T-helper 1 cell treated with Interleukin-12 subunit alpha and Interleukin-12 subunit beta and Interleukin-4 antibody, amounts not matched to agents 30 ng/mL and 1 ng/mL, for 36 hours (primary cell): ENCODE measurements at regions not wholly inside any gene's neighbourhood (a gene's known extent, or its start where the extent isn't known, plus 50 kb on each side); places are given as distances from the start of the nearest gene placed in this dataset.

Experiments used
- intact Hi-C: fragments of 100-400 bp; cut with micrococcal nuclease; formaldehyde crosslinking; loops from one replicate; pipeline ENCODE4 v1.15.1; 2024

DNA sequence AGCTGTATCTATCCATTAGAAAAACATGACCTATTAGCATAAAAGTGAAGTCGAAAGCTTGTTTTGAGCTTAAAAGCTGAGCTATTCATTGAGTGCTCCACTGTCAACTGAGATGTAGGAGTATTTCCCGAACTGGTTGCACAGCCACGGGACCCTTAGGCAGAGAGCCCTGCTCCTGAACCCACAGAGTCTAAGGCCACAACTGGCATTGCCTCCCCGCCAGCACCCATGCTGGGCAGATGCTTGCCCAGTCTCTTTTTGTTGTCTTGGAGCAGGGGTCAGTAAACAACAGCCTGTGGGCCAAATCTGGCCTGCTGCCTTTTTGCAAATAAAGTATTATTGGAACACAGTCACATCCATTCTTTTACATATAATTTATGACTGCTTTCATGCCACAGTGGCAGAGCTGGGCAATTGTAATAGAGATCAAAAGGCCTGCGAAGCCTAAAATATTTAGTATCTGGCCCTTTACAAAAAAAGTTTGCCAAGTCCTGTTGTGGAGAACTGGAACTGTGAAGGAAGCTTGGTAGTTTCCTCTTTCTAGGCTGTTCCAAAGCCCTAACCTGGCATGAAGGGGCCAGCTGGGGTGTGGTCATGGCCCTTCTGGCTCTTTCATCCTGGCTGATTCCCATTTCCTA, 58.4 kb upstream of the WAPL start:
- intact Hi-C loops, result loop anchor here (10.0 kb wide), 1 partner anchor 475 kb away; no protein-coding TSS in a partner anchor

DNA sequence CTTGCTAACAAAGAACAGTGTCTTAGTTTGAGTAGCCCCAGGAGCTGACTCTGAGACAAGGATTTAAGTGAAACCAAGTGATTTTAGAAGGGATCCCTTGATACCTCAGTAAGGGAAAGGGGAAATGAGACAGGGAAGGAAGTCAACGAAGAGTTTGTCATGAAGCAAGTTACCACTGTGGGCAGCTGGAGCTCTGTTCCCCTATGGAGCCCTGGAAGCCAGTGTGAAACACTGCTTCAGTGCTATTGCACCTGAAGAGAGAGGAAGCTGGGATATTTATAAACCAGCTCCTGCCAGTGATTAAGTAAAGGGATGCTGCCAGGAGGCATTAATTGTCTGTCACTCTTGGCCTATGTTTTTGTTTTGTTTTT, 58.9 kb upstream of the WAPL start:
- intact Hi-C loops, result loop anchor here (10.0 kb wide), 1 partner anchor 476 kb away; no protein-coding TSS in a partner anchor

DNA sequence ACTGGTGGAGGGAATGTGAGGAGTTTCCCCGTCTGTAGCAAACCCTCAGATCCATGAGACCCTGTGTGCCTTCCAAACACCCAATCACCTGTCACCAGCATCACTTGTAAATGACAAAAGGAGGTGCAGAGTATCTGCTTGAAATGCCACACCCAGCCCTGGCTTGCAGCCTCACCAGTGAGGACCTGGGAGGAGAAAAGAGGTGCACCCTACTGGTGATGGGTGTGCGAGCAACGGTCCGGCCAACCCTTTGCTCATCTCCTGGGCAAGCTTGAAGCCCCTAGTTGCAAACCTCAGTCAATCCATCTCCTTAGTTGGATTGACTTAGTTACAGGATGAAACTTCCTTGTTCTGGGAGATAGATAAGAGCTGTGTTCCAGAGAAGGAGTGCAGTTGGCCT, 62.4 kb upstream of the WAPL start:
- intact Hi-C loops, result loop anchor here (10.0 kb wide), 1 partner anchor 479 kb away; no protein-coding TSS in a partner anchor

DNA sequence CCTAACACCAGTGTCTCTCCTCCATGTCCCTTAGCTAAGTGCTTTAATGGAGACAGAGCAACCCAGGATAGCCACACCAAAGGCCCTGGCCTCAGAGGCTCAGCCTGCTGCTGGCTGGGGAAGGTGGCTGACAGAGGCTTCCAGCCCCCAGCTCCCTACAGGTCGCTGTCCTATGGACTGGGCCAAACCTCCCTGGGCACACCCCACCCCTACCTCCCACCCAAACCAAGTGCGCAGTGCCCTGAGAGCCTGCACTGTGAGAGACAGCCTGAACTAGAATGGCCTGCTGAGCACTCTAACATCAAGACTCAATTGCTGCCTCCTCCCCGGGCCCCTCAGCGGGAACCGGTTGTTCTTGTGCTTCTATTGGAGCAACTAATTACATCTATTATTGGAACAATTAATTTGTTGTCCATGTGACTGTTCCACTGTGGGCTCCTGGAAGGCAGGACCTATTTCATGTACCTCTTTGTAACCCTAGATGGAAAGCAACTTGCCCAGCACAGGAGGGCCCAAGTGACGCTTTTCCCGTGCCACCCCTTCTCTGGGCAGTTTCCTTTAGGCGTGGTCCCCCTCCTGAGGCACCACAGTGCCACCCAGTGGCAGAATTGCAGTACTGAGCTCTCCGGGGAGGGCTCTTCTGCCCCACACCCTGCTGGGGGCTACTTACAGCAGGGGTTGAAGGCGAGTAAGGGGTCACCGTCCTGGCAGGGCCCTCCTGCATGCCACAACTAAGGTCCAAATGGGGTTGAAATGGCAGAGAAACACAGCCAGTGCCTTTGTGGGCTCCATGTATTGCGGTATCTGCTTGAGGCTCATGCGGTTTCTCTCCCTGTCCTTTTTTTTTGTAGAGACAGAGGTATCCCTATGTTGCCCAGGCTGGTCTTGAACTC, 63.7 kb upstream of the WAPL start:
- intact Hi-C loops, result loop anchor here (1.0 to 10.0 kb wide), 3 partner anchors 63 to 480 kb away; no protein-coding TSS in a partner anchor

DNA sequence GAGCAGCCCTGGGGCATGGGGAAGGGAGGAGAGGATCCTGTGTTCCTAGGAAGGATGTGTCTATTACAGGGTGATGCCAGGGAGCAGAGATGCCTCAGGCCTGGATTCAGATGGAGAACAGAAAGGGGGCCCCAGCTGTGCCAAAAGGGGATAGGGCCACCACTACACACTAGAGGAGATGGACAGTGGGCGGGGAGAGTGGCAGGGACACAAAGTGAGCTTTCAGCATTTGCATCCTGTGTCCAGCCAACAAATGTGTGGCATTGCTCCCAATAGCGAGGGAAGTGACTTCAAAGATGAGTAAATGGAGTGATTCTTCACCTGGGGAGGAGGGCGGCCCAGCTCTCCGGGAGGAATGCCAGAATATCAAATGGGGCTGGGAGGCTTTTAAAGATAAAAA, 64.9 kb upstream of the WAPL start:
- intact Hi-C loops, result loop anchor here (10.0 kb wide), 1 partner anchor 482 kb away; no protein-coding TSS in a partner anchor

DNA sequence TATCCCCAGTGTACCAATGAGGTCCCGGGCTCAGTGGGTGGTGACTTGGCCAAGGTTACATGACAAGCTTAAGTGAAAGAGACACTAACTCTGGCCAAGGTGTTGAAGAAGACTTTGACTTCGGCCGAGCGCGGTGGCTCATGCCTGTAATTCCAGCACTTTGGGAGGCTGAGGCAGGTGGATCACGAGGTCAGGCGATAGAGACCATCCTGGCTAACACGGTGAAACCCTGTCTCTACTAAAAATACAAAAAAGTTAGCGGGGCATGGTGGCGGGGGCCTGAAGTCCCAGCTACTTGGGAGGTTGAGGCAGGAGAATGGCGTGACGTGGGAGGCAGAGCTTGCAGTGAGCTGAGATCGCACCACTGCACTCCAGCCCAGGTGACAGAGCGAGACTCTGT, 65.6 kb upstream of the OPN4 start:
- intact Hi-C loops, result loop anchor here (10.0 kb wide), 1 partner anchor 484 kb away; no protein-coding TSS in a partner anchor

DNA sequence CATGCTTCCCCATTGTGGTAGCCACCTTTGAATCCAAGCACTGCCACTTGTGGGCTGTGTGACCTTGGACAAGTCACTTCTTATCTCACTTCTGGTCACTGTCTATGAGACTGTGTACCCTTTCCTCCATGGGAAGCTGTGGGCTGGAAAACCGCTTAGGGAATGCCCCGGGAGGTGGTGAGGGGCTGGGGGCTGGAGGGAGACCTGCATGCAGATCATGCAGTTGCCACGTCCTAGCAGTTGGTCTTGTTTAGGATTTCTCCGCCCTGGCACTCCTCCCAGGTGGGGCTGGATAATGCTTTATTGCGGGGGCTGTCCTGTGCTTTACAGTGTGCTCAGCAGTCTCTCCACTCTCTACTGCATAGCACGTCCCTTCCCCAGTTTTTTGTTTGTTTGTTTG, 62.9 kb upstream of the OPN4 start:
- intact Hi-C loops, result no loop called here

DNA sequence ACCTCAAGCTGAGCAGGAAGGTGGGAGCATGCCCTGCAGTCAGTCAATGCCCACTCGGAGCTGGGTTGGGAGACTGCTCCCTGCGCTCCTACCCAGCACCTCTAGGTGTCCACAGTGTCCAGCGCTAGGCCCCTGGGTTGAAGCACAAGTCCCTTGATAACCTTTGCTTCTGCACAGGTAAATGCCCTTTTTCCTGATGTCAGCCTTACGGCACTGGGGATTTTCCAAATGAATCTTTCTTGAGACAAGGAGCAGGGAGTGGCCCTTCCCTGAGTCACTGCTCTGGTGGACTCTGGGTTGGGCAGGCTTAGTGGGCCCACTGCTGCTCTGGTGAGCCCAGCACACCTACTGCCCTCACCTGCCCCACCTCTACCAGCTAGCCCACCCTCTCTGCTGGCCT, 61.9 kb upstream of the OPN4 start:
- intact Hi-C loops, result no loop called here

DNA sequence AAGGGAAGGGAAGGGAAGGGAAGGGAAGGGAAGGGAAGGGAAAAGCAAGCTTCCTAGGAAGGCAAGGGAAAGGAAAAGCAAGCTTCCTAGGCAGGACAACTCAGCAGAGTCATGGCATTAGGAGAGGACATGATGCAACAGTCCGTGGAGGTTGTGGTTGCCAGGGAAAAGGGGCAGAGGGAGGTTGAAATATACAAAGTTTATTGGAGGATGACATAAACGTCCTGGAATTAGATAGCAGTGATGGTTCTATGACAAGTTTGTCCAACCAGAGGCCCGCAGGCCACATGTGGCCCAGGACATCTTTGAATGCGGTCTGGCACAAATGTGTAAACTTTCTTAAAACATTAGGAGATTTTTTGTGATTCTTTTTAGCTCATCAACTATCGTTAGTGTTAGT, 59.8 kb upstream of the OPN4 start:
- intact Hi-C loops, result no loop called here

DNA sequence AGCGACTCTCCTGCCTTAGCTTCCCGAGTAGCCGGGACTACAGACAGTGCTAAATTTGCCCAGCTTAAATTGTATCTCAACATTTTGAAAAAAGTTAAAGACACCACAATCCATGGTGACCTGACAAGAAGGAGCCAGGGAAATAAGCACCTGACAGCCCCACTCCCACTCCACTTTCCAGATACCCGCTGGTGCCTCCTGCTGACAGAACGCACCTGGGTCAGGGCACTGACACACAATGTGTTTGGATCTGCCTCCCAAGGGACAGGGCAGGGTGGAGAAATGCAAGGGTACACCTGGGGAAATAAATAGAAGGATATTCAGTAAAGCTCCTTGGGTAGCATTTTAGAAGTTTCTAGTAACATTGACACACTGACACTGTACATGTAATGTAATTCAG, 58.9 kb upstream of the OPN4 start:
- intact Hi-C loops, result no loop called here

DNA sequence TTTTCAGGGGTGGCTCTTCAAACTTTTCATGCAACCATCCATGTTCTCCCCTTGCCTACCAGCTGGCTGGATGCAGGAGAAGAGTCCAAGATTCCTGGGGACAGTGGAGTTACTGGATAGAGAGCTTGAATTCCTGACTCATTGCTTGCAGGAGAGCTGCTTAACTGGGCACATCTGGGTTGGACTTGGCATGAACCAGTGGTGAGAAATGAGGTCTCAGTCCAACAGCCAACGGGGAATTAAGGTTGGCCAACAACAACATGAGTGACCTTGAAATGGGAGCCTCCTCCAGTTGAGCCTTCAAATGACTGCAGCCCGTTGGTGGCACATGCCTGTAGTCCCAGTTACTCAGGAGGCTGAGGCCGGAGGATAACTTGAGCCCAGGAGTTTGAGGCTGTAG, 58.1 kb upstream of the OPN4 start:
- intact Hi-C loops, result no loop called here

DNA sequence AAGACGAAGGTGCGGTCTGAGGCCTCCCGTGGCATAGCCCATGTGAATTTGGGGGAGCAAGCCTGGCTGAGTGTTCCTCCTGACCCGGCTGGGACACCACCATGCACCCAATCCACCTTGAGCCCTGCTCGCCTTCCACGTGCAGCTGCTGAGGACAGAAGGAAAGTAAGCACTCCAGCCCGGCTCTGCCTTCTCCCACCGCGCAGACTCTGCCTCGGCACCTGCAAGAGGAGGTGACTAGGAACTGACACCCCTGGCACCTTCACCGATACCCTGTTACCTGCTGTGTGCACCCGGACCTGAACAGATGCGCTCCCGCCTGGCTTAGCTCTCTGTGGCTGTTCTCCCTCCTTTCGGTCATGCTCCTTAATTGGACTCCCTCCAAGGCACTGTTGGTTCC, 57.0 kb upstream of the OPN4 start:
- intact Hi-C loops, result no loop called here

DNA sequence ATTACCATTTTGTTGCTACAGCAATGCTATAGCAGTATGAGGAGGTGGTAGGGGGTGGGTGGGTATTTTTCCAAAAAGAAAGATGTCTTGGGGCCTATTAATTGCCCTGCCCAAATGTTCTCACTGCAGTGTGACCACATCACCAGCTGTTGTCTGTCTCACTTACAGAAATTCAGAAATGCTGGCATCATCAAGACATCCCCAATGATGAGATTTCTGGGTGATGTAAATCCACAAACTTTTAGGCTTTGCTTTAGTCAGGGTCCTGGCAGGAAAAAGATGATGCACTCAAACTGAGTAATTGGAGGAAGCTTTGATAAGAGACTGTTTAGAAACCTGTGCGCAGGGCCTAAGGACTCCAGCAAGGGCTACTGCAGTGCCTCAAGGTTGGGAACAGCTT, 56.2 kb upstream of the OPN4 start:
- intact Hi-C loops, result no loop called here

DNA sequence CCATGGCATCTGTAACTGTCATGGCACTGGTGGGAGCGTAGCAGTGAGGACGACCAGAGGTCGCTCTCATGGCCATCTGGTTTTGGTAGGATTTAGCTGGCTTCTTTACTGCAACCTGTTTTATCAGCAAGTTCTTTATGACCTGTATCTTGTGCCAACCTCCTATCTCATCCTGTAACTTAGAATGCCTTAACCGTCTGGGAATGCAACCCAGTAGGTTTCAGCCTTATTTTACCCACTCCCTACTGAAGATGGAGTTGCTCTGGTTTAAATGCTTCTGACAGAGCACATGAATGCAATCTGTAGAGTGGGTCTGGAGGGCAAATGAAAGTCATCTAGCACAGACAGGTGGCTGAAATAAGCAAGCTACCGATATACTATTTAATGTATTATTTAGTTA, 55.3 kb upstream of the OPN4 start:
- intact Hi-C loops, result no loop called here

DNA sequence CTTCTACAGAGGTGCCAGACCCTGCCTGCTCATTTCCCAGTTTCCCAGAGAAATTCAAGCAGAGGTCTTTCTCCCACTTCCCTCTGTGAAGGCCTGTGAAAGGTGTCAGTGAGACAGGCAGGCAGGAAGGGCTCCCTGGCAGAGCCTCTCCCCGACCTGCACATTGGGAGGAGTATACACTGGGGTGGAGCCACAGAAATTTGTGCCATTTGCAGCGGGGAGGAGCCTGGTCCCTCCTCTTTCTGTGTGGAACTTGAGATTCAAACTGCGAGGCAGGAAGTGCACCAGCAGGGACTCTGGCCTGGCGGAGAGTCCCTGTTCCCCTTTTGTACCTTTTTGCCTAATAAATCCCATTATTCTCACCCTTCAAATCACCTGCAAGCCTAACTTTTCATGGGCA, 54.6 kb upstream of the OPN4 start:
- intact Hi-C loops, result no loop called here

DNA sequence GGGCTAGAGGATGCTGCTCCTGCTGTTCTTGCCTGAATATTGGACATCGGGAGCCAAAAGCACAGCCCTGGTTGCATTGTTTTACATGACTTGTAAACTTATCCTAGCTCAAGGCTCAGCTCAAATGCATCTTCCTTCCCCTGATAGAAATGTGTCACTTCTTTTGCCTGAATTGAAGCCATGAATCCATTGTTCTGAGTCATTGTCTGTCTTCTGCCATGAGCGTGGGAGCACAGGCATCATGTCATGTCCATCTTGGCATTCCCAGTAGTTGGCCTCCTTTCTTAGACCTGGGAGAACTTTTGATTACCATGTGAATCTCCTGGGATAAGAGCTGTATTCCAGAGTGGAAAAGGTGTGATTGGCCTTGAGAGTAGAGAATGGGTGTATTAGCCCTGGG, 54.1 kb upstream of the OPN4 start:
- intact Hi-C loops, result no loop called here

DNA sequence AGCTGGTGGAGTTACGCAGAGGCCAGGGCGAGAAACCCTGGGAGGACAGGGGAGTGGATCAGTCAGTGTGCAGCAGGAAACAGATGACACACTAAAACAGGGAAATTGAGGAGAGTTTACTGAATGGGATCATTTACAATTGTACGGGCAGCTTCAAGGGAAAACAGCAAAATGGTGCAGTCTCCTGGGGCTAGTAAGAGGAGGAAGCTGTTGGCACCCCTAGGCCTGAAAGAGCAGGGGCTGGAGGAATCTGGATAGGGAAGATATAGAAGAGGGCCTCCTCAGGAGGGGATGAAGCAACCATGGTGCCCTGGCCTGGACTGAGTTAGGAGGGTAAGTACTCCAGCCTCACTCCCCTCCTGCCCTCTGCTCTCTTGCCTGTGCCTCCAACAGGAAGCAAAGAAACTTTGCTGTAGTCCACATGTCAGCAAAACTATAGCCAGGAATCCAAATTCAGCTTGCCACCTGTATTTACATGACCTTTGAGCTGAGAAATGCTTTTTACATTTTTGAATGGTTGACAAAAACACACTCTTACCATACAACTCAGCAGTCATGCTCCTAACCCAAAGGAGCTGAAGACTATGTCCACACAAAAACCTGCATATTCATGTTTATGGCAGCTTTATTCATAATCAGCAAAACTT, 52.3 kb upstream of the OPN4 start:
- intact Hi-C loops, result no loop called here

DNA sequence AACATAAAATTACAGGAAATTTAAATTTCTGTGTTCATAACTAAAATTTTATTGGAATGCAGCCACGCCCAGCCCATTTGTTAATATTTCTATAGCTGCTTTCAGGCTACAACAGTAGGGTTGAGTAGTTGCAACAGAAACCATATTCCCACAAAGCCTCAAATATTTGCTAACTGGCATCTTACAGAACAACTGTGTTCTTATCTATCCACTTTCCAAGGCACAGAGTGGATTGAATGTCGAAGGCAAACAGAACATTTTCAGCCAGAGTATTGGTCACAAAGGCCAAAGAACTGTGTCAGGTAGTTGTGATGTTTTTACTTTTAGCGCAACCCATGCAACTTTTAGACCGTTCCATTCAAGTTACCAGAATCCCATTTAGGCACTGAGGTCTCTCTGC, 51.1 kb upstream of the OPN4 start:
- intact Hi-C loops, result no loop called here
